Inflammatory macrophage (primary cell): ENCODE measurements at regions not wholly inside any gene's neighbourhood (a gene's known extent, or its start where the extent isn't known, plus 50 kb on each side); places are given as distances from the start of the nearest gene placed in this dataset.

Experiments used
- DNase-seq, 2 donors: peaks; one replicate each; pipeline ENCODE4 v3.0.0-alpha.2; 2020 to 2022

DNA sequence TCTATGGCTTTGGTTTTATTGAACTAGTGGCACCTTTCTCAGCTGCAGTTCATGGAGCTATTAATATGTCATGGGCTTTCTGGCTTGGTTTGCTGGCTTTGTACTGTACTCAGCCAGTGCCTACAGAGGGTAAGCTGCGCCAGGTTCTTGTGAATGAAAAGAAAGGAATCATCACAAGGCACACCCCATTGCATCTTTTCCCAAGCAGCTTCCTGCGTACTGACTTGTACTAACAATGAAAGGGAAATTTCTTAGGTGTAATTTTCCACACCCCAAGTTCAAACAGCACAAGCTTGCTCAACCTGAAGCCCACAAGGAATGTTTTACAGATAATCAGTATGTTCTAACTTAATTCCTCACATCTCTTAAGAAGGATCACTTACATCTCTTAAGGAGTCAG, 78.0 kb upstream of the TNFSF18 start:
- no peak for DNase-seq

- no peak for DNase-seq
Measured at GRCh38 chr1:173127369-173128307, 76.9 kb upstream of the TNFSF18 start.

DNA sequence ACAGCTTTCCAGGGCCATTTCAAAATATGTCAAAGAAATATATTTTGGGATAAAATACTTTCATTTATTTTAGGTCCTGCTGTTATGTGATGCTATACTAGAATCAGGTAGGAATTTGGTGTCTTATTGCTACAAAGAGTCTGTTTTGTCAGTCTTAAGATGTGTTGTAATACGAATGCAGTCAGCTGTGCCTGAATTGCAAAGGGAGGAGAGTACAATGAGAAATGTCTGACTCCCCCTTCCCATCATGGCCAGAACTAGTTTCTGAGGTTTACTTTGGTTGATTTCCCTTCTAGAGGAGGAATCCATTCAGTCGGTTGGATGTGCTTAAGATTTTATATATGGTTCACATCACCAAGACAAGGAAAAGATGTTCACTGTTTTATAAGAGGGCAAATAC, 75.7 kb upstream of the TNFSF18 start:
- DNase-seq = no peak

- DNase-seq = peak; percentile 96 to 98
Measured at GRCh38 chr1:173122958-173123852, 72.5 kb upstream of the TNFSF18 start.

DNA sequence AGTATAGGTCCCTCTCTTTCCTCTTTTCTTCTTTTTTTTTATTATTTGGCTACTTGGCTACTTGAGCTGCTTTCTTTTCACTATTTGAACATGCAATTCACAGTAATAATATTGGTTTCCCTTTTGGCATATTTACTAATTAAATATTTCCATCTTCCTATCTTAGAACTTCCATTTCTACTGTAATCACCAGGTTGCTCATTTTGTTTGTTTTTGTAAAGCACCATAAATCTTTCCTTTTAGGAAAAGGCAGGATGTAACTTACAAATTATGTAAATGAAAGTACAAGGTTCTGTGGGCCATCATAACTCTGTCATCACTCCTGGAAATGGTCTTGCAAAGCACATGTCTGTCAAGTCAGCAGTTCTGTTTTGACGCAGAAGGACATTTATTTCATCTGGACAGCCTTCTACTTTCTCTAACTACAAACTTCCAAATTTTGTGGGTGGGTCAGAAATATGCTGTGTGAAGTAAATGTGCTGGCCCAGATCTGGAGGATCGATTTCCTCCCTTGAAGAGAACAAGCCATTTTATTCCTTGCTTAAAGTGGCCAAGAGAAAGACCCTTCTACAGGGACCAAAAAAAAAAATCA, 71.7 kb upstream of the TNFSF18 start:
- peak; percentile 5 to 21 for DNase-seq

DNA sequence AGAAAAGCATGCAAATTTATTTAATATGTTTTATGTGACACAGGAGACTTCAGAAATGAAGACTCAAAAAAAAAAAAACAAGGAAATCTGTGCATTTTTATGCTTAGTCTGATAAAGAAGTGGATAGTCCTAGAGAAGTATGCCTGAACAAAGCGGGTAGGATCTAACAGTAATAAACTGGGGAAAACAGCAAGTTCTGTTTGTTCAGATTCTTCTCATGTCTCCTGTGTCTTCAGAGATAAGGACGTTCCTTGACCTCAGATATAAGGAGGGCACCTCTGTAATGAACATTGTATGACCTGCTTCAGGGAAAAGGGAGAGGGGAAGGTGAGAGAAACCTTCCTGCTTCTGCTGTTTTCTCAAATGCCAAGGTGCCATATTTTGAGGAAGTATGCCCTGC, 67.7 kb upstream of the TNFSF18 start:
- DNase-seq = no peak

DNA sequence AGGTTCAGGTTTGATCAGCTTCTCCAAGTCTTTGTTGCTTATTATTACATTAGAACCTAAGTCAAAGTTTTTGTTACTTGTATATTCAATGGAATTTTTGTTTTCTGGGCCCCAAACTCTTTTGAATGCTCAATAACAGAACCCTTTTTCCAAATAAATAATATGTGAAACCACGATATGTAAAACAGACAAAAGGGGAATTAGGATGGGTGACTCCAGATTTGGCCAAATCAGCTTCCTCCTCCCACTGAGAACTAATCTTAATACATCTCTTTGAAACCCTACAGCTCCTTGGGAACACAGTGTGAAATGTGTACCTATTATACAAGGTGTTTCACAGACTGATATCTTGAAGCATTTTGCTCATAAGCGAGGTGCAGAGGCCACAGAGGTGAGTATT, 67.0 kb upstream of the TNFSF18 start:
- DNase-seq = peak; percentile 15 to 39

DNA sequence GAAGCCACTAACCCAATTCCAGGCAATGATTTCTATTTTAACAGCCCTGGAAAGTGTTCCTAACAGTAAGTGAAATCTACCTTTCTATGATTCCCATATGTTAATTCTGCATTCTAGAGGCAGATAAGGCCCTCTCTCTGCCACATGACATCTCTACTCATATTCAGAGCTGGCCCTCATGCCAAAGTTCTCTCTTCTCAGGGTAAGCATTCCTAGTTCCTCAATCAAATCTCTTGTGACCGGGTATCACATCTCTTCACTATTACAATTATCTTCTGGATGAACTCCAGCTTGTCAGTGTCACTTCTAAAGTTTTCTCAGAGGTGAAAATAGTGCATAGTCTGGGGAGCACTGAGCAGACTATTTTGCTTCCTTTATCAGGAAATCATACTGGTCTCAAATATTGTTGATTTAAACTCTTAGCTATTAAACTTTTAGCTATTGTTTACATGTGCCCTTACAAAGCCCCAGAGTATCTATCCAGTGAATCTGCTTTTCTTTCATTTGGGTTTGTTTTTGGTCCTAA, 66.4 kb upstream of the TNFSF18 start:
- peak; percentile 63 to 69 for DNase-seq

DNA sequence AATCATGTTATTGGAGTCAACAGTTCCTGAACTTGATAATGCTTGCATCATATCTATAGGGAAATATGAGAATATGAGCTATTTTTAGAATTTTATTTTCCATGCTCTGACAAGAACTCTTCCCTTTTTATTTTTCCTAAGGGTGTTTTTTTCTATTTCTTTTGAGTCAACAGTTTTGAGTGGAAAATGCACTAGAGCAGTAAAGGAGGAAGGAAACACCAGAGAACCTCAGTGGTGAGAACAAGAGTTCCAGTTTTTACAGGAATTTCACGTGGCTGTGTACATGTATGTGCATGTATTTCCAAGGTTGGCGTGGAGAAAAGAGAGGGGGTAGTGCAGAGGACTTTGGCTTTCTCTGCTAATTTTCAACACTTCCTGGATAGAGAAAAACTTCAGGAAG, 63.6 kb upstream of the TNFSF18 start:
- peak in 1 of 2 donors; percentile 3 for DNase-seq

GRCh38 chr1:173113015-173113741, 62.4 kb upstream of the TNFSF18 start:
- no peak for DNase-seq

DNA sequence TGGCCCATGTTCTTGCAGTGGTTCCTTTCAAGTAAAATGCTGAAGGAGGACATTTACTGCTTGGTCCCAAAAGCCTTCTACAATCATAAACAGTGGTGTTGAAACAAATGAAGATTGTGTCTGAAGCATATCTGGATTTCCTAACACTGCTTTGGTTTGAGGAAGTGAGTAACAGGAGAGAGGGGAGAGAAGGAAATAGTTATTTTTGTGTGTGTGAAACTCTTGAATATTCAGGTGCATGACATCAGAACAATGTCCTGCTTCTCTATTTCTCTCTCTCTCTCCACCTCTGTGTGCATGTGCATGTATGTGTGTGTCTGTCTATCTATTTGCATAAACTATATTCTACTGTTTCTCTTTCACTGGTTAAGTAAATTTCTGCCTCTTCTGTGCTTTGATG, 61.4 kb upstream of the TNFSF18 start:
- DNase-seq = peak; percentile 59 to 90

- no peak for DNase-seq
Measured at GRCh38 chr1:173107696-173108095, 57.0 kb upstream of the TNFSF18 start.

DNA sequence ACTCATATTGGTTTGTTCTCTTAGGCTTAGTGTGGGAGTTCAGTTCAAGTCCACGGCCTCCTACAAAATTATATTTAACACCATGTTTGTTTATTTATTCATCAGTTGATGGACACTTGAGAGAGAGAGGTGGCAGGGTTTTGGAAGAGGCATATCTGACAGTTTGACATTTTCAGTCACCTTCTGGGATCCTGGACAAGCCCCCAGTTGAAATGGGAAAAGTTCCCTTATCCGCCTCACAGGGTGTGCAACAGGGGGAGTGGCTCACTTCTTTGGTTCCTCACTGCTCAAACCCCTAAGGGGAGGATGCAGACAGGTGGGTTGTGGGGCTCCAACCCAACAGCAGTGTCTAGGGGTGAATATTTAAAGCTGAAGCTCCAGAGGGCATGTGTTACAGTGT, 52.3 kb upstream of the TNFSF18 start:
- no peak for DNase-seq

DNA sequence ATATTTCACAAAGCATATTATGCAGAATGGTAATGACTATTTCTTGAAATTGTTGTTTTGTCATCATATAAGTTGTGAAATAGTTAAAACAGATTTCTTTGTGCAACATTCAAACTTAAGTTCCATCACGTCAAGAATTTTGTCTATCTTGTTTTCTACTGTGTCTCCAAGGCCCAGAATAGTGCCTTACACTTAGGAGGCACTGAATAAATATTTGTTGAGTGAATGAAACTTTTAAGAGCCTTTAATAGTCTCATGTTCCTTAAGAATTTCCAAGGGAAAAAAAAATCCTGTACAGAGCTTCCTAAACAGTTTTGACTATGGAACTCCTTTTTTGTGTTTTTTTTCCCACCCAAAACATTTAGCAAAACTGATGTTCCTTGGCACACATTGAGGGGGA, 50.8 kb upstream of the TNFSF18 start:
- DNase-seq = peak in 1 of 2 donors; percentile 17

DNA sequence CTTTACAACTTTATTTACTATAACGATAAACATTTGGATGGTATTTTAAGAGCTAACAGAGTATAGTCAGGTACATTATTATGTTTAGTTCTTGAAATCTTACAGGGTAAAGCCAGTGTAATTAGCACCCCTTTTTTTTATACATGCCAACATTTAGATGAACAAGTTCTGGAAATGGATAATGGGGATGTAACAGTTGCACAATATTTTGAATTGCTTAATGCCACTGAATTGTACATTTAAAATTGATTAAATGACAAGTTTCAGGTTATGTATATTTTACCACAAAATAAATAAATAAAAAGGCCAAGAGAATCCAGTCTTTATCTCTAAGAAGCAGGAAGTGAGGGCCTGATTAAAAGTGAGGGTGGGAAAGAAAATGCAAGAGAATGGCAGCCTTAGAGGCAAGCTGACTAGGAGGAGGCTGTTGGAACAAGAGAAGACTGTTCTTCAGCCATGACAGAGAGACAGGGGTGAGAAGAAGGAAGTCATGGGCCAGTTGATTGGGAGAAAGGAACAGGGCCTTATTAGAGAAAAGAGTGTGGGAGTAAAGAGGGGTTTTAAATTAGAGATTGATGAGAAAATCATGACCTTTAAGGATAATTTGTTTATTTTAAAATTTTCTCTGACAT, 49.9 kb upstream of the TNFSF18 start:
- DNase-seq = peak in 1 of 2 donors; percentile 22
